ENCODE measurements at regions not wholly inside any gene's neighbourhood (a gene's known extent, or its start where the extent isn't known, plus 50 kb on each side); places are given as distances from the start of the nearest gene placed in this dataset.
"Not testable (repeated sequence)": the region's sequence is repeated elsewhere in the genome, so short reads cannot be mapped to it uniquely, and the experiment has no call there.

- TF ChIP-seq CTCF (conservative IDR thresholded peaks at IDR 0.05); EZH2 (IDR thresholded peaks at IDR 0.05; ENCODE audit: low read depth): not testable (repeated sequence)
Observed at GRCh38 chr17:22370988-22371387, 678.7 kb downstream of the KCNJ18 start.
